ENCODE measurements at regions not wholly inside any gene's neighbourhood (a gene's known extent, or its start where the extent isn't known, plus 50 kb on each side); places are given as distances from the start of the nearest gene placed in this dataset.

- TF ChIP-seq TAF1 (IDR thresholded peaks at IDR 0.05; ENCODE audit: low read depth) (no peak), RAD21 (IDR thresholded peaks at IDR 0.05; ENCODE audit: low read depth) (no peak), NFIC (IDR thresholded peaks at IDR 0.05) (no peak), EP300 (IDR thresholded peaks at IDR 0.05; ENCODE audit: borderline replicate concordance) (no peak), REST (IDR thresholded peaks at IDR 0.05; ENCODE audit: low read depth) (no peak)
Measured at GRCh38 chr12:53849113-53849512, 89.5 kb upstream of the HOXC13 start.

Measured in Ishikawa (cell line).